ENCODE measurements at regions not wholly inside any gene's neighbourhood (a gene's known extent, or its start where the extent isn't known, plus 50 kb on each side); places are given as distances from the start of the nearest gene placed in this dataset.
"Not testable (repeated sequence)": the region's sequence is repeated elsewhere in the genome, so short reads cannot be mapped to it uniquely, and the experiment has no call there.

- FAIRE-seq, result no peak
- DNase-seq (ENCODE audit: insufficient read length, low spot score), result no peak
These were observed 2395.6 kb upstream of the C9orf72 start for GRCh38 chr9:29968831-29969230.

- DNase-seq (ENCODE audit: insufficient read length, low spot score) (no peak), FAIRE-seq (no peak)
These were observed 2396.1 kb upstream of the C9orf72 start for GRCh38 chr9:29969408-29969807.

GRCh38 chr9:29969856-29970647 is 2396.8 kb upstream of the C9orf72 start:
- DNase-seq (ENCODE audit: insufficient read length, low spot score) (no peak), FAIRE-seq (no peak)

- FAIRE-seq (no peak), DNase-seq (ENCODE audit: insufficient read length, low spot score) (no peak)
These were observed 2400.9 kb upstream of the C9orf72 start for GRCh38 chr9:29974197-29974596.

GRCh38 chr9:29976981-29977380 is 2403.7 kb upstream of the C9orf72 start:
- no peak for DNase-seq (ENCODE audit: insufficient read length, low spot score)
- no peak for FAIRE-seq

- no peak for FAIRE-seq
- no peak for DNase-seq (ENCODE audit: insufficient read length, low spot score)
These were observed 2403.4 kb upstream of the ACO1 start for GRCh38 chr9:29981013-29981412.

DNA sequence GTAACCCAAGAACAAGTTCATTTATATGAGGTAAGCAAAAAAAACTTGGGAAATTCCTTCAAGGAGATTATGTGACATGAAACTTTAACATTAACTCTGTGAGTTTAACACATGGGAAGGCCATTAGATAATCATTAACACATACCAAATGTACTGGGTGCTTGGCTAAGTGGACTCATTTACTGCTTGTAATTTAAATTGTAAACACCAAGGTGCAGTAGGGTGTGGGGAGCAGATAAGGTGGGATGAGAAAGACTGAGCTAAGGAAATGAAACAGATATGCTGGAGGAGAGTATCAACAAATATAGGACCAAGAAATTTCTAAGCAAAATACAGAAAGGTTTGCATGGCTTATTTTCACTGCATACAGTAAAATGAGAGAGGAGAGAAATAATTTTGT is 2384.8 kb upstream of the ACO1 start:
- DNase-seq (ENCODE audit: insufficient read length, low spot score), result no peak
- FAIRE-seq, result no peak

DNA sequence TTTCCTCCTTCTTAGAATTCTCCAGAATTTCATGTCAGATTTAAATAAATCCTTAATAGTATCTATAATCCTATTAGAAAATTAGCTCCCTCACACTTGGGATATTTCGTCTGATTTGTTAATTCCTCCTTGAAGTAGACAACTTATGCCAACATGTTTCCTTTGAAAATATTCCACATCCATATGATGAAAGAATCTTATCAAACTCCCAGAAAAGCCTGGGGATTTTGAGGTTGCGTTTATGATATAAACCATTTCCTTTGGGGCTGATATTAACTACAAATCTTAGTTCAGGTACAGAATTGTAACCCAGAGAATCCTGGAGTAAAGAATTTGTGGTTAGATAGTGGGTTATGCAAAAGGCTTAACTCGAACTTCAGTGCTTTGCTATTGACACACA is 2373.8 kb upstream of the ACO1 start:
- DNase-seq (ENCODE audit: insufficient read length, low spot score), result no peak
- no peak for FAIRE-seq

- DNase-seq (ENCODE audit: insufficient read length, low spot score) (no peak), FAIRE-seq (no peak)
These were observed 2371.8 kb upstream of the ACO1 start for GRCh38 chr9:30012622-30013021.

DNA sequence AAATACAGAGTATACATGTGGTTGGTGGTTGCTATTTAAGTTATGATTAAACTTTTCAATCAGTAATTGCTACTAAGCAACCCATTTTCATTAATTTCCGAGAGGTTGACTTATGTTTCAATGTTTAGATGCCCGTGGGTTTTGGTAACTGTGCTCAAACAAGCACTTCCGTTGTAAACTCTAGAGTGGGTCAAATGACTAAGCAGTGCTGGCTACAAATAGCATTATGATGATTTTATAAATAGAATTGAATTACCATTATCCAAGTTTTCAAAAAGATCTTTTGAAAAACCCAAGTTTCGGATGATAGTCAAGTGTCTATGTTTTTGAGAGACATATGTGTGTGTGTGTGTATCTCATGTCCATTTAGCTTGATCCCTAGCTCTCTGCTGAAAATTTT is 2369.4 kb upstream of the ACO1 start:
- DNase-seq (ENCODE audit: insufficient read length, low spot score) (no peak), FAIRE-seq (no peak)

DNA sequence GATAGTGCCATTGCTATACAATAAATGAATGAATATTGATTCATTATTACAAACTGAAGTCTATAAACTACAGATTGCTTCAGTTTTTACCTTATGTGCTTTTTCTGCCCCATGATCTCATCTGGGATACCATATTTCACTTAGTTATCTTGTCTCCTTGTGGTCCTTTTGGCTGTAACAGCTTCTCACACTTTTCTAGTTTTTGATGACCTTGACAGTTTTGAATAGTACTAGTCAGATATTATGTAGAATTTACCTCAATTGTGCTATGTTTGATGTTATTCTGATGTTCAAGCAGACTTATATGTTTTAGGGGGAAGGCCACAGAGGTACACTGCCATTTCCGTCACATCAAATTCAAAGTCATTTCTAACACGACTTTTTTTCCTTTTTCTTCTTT is 2364.3 kb upstream of the ACO1 start:
- FAIRE-seq (no peak), DNase-seq (ENCODE audit: insufficient read length, low spot score) (no peak)

DNA sequence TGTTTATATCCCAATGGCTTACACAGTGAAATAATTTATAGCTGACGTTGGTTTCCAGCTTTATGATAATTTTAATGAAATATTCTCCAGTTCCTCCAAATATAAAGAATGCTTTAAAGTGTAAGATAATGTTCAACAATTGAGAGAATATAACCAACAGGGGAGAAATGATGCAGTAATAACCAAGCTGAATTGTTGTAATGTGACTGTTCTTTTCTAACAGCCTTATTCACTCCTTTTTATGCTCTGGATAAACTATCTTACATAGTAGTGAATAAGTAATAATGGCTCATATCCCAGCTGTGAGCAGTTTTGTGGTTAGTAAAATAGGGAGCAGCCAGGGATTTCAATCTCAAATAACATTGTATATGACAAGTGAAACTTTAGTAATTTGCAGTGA is 2348.7 kb upstream of the ACO1 start:
- no peak for DNase-seq (ENCODE audit: insufficient read length, low spot score)
- no peak for FAIRE-seq

GRCh38 chr9:30036558-30036957 is 2347.9 kb upstream of the ACO1 start:
- no peak for FAIRE-seq

DNA sequence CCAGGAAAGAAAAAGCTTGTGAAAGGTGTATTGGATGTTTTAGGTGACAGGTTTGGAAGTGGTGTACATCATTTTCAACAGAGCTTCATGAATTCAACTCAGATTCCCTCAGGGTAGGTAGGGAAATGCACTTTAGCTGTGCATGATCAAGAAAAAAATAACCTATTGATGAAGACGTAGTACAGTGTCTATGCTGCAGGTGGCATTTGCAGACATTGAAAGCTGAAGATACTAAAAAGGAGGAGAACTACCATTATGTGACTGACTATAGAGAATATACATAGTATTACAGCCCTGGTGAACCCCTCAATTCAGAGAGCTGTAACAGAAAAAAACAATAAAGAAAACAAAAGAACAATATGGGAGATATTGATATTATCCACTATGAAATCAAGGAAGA is 2344.7 kb upstream of the ACO1 start:
- no peak for FAIRE-seq

More at GRCh38 chr9:30036558-30036957, 2347.9 kb upstream of the ACO1 start:
- no peak for DNase-seq (ENCODE audit: insufficient read length, low spot score)

GRCh38 chr9:30048396-30048795 is 2336.0 kb upstream of the ACO1 start:
- DNase-seq (ENCODE audit: insufficient read length, low spot score), result no peak
- FAIRE-seq, result no peak

More for the DNA sequence above, 2344.7 kb upstream of the ACO1 start:
- no peak for DNase-seq (ENCODE audit: insufficient read length, low spot score)

GRCh38 chr9:30058463-30058862 is 2326.0 kb upstream of the ACO1 start:
- FAIRE-seq (no peak), DNase-seq (ENCODE audit: insufficient read length, low spot score) (no peak)

- FAIRE-seq (no peak), DNase-seq (ENCODE audit: insufficient read length, low spot score) (no peak)
These were observed 2323.5 kb upstream of the ACO1 start for GRCh38 chr9:30060976-30061375.

DNA sequence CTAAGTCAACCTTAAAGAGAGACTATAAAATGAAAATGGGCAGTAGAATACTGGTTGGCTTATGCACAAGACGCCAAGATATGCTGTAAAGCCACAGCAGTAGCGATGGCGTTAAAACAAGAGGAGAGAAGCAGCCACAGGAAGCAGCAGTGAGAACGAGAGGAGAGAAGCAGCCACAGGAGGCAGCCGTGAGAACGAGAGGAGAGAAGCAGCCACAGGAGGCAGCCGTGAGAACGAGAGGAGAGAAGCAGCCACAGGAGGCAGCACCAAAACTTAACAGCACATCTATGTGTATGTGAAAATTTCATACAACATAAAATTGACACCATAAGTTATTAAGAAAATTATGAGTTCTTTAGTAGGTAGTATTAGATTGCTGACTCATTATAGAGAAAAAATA is 2318.6 kb upstream of the ACO1 start:
- FAIRE-seq (no peak), DNase-seq (ENCODE audit: insufficient read length, low spot score) (no peak)

GRCh38 chr9:30069236-30069635 is 2315.2 kb upstream of the ACO1 start:
- not testable (repeated sequence) for DNase-seq (ENCODE audit: insufficient read length, low spot score); FAIRE-seq

DNA sequence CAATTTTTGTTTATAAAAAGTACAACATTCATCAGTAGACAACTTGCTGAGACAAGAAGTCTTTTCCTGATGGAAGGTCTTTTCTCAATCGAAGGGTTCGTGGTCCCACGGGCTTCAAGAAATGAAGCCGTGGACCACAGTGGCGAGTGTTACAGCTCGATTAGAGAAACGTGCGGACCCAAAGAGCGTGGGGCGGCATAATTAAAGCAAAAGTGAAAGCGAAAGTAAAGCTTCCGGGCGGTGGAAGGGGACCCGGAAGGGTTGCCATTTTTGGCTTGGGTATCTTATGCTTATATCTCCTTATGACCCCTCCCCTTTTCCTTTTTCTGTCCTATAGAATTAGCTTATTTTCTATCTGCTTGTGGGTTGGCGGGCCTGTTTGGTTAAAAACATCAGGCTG is 2309.4 kb upstream of the ACO1 start:
- no peak for DNase-seq (ENCODE audit: insufficient read length, low spot score)
- no peak for FAIRE-seq

DNA sequence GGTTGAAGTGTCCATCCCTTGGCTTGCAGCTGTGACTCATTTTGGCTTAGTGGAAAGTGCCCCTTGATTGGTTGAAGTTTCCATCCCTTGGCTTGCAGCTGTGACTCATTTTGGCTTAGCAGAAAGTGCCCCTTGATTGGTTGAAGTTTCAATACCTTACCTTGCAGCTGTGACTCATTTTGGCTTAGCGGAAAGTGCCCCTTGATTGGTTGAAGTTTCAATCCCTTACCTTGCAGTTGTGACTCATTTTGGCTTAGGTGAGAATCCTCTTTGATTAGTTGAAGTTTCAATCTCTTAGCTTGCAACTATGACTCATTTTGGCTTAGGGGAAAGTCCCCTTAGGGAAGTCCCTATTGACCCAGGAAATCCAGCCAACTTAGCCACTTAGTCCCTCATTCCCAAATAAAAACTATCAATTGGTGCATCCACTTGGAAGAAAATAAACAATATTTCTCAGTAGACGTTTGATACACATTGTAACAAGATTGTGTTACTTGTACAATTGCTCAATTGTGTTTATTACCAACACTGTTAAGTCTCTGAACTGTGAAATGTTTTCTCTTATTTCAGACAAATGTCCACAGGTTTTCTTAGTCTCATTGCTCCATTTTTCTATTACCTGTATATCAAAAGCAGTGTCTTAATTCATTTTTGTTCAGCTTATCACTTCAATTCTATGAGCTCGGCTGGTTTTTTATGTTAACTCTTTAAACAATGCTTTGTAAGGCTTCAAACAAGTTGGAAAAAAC is 2308.8 kb upstream of the ACO1 start:
- no peak for DNase-seq (ENCODE audit: insufficient read length, low spot score)
- no peak for FAIRE-seq

DNA sequence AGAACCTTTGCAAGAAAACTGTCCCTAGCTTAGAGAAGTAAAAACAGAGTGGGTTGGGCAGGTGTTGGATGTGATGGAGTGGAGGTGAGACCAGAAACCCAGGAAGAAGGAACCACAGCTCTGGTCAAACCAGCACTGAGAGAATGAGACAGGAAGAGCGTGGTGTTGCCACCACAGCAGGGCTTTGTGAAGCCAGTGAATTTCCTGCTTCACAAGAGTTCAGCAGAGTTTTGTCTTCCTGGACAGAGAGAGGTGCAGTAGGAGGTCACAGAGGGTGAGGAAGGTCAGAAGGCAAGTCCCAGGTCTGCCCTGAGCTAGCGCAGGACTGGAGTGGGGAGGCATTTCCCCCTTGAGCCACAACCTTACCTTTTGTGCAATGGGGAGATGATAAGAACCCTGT is 2306.2 kb upstream of the ACO1 start:
- no peak for FAIRE-seq
- DNase-seq (ENCODE audit: insufficient read length, low spot score), result no peak

All from HTR-8/SVneo (cell line).